ENCODE measurements at regions not wholly inside any gene's neighbourhood (a gene's known extent, or its start where the extent isn't known, plus 50 kb on each side); places are given as distances from the start of the nearest gene placed in this dataset.

DNA sequence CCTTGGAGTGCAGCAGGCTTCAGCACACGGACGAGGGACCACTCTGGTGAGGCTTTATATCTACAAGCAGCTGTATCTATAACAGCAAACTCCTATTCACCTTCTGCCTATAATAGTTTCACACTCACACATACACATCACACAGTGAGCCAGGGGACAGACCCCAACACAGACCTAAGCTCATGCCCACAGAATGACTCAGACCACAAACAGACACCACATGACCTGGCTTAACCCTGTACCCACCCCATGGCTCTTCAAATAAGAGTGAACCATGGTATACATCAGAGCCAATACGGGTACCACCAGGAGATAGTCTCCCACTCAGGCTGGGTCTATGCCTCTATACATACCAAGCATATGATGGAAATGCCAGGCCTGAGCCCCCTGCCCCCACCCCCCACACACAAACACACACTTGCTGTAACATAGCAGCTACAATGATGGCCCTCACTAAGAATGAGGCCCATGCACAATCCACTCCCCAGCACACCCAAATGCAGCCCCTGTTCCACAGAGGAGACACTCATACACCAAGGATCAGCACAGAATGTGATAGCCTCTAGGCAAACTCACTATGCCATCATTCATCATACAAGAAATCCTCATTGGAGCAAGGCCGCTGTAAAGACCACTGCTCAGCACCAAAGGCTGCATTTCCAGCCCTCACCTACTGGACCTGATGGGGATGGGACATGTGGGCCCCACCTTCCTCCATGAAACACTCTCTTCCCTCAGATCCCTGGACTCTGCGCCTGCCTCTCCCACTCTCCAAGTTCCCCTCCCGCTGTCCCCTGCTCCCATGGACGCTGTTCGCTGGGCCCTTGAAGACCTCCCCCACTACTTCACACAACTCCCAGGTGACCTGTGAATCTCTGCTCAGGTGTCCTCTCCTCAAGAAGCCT lies 62.1 kb upstream of the XIAP start:
- TF ChIP-seq POLR2AphosphoS5 (IDR thresholded peaks at IDR 0.05) (no peak), EP300 (IDR thresholded peaks at IDR 0.05) (no peak), POLR2A (IDR thresholded peaks at IDR 0.05) (no peak)
- TF ChIP-seq, protein P1, sequence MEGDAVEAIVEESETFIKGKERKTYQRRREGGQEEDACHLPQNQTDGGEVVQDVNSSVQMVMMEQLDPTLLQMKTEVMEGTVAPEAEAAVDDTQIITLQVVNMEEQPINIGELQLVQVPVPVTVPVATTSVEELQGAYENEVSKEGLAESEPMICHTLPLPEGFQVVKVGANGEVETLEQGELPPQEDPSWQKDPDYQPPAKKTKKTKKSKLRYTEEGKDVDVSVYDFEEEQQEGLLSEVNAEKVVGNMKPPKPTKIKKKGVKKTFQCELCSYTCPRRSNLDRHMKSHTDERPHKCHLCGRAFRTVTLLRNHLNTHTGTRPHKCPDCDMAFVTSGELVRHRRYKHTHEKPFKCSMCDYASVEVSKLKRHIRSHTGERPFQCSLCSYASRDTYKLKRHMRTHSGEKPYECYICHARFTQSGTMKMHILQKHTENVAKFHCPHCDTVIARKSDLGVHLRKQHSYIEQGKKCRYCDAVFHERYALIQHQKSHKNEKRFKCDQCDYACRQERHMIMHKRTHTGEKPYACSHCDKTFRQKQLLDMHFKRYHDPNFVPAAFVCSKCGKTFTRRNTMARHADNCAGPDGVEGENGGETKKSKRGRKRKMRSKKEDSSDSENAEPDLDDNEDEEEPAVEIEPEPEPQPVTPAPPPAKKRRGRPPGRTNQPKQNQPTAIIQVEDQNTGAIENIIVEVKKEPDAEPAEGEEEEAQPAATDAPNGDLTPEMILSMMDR (IDR thresholded peaks at IDR 0.05): no peak
